Glutamatergic neuron (in vitro differentiated cells): ENCODE measurements at regions not wholly inside any gene's neighbourhood (a gene's known extent, or its start where the extent isn't known, plus 50 kb on each side); places are given as distances from the start of the nearest gene placed in this dataset.

ENCODE experiments used
- DNase-seq: peaks from one replicate; pipeline ENCODE4 v3.0.0; 2022
- H3K27ac Mint-ChIP-seq: one replicate; pipeline ENCODE4 v1.8.0; 2020; ENCODE audit warnings: mild to moderate bottlenecking, mixed read lengths, inconsistent platforms; ENCODE audit not compliant: unreplicated experiment
- H3K27me3 Mint-ChIP-seq: one replicate; pipeline ENCODE4 v1.8.0; 2020; ENCODE audit warnings: mild to moderate bottlenecking, moderate library complexity, mixed read lengths, inconsistent platforms; ENCODE audit not compliant: unreplicated experiment
- H3K36me3 Mint-ChIP-seq: one replicate; pipeline ENCODE4 v1.8.0; 2020; ENCODE audit warnings: mild to moderate bottlenecking, mixed read lengths, inconsistent platforms; ENCODE audit not compliant: unreplicated experiment
- H3K4me1 Mint-ChIP-seq: one replicate; pipeline ENCODE4 v1.8.0; 2020; ENCODE audit warnings: mild to moderate bottlenecking, low read depth, mixed read lengths, inconsistent platforms; ENCODE audit not compliant: unreplicated experiment
- H3K4me3 Mint-ChIP-seq: one replicate; pipeline ENCODE4 v1.8.0; 2020; ENCODE audit warnings: mild to moderate bottlenecking, mixed read lengths, inconsistent platforms; ENCODE audit not compliant: unreplicated experiment
- H3K9me3 Mint-ChIP-seq: one replicate; pipeline ENCODE4 v1.8.0; 2020; ENCODE audit warnings: mild to moderate bottlenecking, moderate library complexity, mixed read lengths, inconsistent platforms; ENCODE audit not compliant: unreplicated experiment
- CTCF ChIP-seq: fragments of 200-600 bp; sonication (generic); IDR thresholded peaks from one replicate; pipeline ENCODE4 v1.5.0; 2021; ENCODE audit not compliant: partially characterized antibody, unreplicated experiment

- Mint-ChIP-seq H3K4me1 (no peaks in the 10 kb centered on the region), H3K27me3 (no peaks in the 10 kb centered on the region), H3K9me3 (peaks cover 2% of the 10 kb centered on the region), H3K27ac (no peak overlapping the region), H3K4me3 (no peak overlapping the region), H3K36me3 (no peaks in the 10 kb centered on the region)
- DNase-seq = no peak
- TF ChIP-seq CTCF = no peak
These were observed 1634.6 kb upstream of the PCDH20 start for GRCh38 chr13:63050287-63050686.

GRCh38 chr13:63048653-63049052 is 1633.0 kb upstream of the PCDH20 start:
- no peaks in the 10 kb centered on the region for H3K36me3 Mint-ChIP-seq
- no peaks in the 10 kb centered on the region for H3K27me3 Mint-ChIP-seq
- peaks cover 2% of the 10 kb centered on the region for H3K9me3 Mint-ChIP-seq
- DNase-seq = no peak
- H3K4me3 Mint-ChIP-seq = no peak overlapping the region
- no peak overlapping the region for H3K27ac Mint-ChIP-seq
- TF ChIP-seq CTCF = no peak
- no peaks in the 10 kb centered on the region for H3K4me1 Mint-ChIP-seq

- no peaks in the 10 kb centered on the region for H3K9me3 Mint-ChIP-seq
- TF ChIP-seq CTCF = no peak
- H3K36me3 Mint-ChIP-seq = no peaks in the 10 kb centered on the region
- no peak for DNase-seq
- no peak overlapping the region for H3K4me3 Mint-ChIP-seq
- no peaks in the 10 kb centered on the region for H3K4me1 Mint-ChIP-seq
- H3K27me3 Mint-ChIP-seq = no peaks in the 10 kb centered on the region
- no peak overlapping the region for H3K27ac Mint-ChIP-seq
These were observed 1629.1 kb upstream of the PCDH20 start for GRCh38 chr13:63044589-63045313.

- TF ChIP-seq CTCF = no peak
- DNase-seq = no peak
- H3K9me3 Mint-ChIP-seq = no peaks in the 10 kb centered on the region
- H3K4me1 Mint-ChIP-seq = no peaks in the 10 kb centered on the region
- H3K36me3 Mint-ChIP-seq = no peaks in the 10 kb centered on the region
- H3K27ac Mint-ChIP-seq = no peak overlapping the region
- H3K27me3 Mint-ChIP-seq = no peaks in the 10 kb centered on the region
- no peak overlapping the region for H3K4me3 Mint-ChIP-seq
These were observed 1627.0 kb upstream of the PCDH20 start for GRCh38 chr13:63042686-63043085.

- Mint-ChIP-seq H3K27me3 (no peaks in the 10 kb centered on the region), H3K27ac (no peak overlapping the region), H3K36me3 (no peaks in the 10 kb centered on the region), H3K9me3 (no peaks in the 10 kb centered on the region), H3K4me1 (no peaks in the 10 kb centered on the region), H3K4me3 (no peak overlapping the region)
- TF ChIP-seq CTCF = no peak
- no peak for DNase-seq
These were observed 1626.2 kb upstream of the PCDH20 start for GRCh38 chr13:63041640-63042414.
